Keratinocyte (primary cell): ENCODE measurements at regions not wholly inside any gene's neighbourhood (a gene's known extent, or its start where the extent isn't known, plus 50 kb on each side); places are given as distances from the start of the nearest gene placed in this dataset.

Experiments used
- DNase-seq: peaks from one replicate; pipeline ENCODE4 v3.0.0-alpha.2; 2011; ENCODE audit warnings: low read depth, missing footprints, low spot score
- FAIRE-seq: peaks from 2 replicates; lab custom pipeline; 2011; peaks lifted over from hg19 to GRCh38; lab: Jason Lieb, UNC
- H2AFZ ChIP-seq: 2 replicates; pipeline ENCODE4 v1.6.0; 2012; ENCODE audit warnings: low read length, control low read depth, inconsistent platforms; ENCODE audit not compliant: control insufficient read depth
- H3K27ac ChIP-seq: 2 replicates; pipeline ENCODE4 v1.5.1; 2011; ENCODE audit warnings: low read length; ENCODE audit not compliant: control insufficient read depth, insufficient read depth
- H3K27me3 ChIP-seq: 3 replicates; pipeline ENCODE4 v1.6.0; 2011; ENCODE audit warnings: low read length; ENCODE audit not compliant: control insufficient read depth, insufficient read depth; ENCODE audit errors: extremely low read depth
- H3K36me3 ChIP-seq, 2 experiments: 2 replicates in 1 of 2; 3 replicates in 1 of 2; pipeline ENCODE4 v1.5.1; 2011; ENCODE audit warnings: low read length in 2 of 2, mild to moderate bottlenecking in 1 of 2; ENCODE audit not compliant: control insufficient read depth in 2 of 2, insufficient read depth in 2 of 2; ENCODE audit errors: extremely low read depth in 1 of 2
- H3K4me1 ChIP-seq: 3 replicates; pipeline ENCODE4 v1.5.1; 2011; ENCODE audit warnings: low read length; ENCODE audit not compliant: control insufficient read depth, insufficient read depth; ENCODE audit errors: extremely low read depth
- H3K4me2 ChIP-seq: 3 replicates; pipeline ENCODE4 v1.6.0; 2011; ENCODE audit warnings: low read depth, low read length; ENCODE audit not compliant: control insufficient read depth, insufficient read depth; ENCODE audit errors: extremely low read depth
- H3K4me3 ChIP-seq, 3 experiments: fragments of 200-600 bp in 1 of 3; sonication (generic) in 1 of 3; 2 replicates in 2 of 3; 3 replicates in 1 of 3; pipeline ENCODE4 v1.5.1; 2011 to 2016; ENCODE audit warnings: low read length in 3 of 3, mild to moderate bottlenecking in 3 of 3, control low read depth in 2 of 3, inconsistent platforms in 1 of 3, low read depth in 1 of 3, mixed read lengths in 1 of 3, mixed run types in 1 of 3, moderate library complexity in 1 of 3; ENCODE audit not compliant: control insufficient read depth in 2 of 3, insufficient read depth in 2 of 3; ENCODE audit errors: extremely low read depth in 1 of 3
- H3K79me2 ChIP-seq: 2 replicates; pipeline ENCODE4 v1.6.0; 2012; ENCODE audit warnings: low read length; ENCODE audit not compliant: control insufficient read depth, insufficient read depth
- H3K9ac ChIP-seq: 3 replicates; pipeline ENCODE4 v1.6.0; 2011; ENCODE audit warnings: low read length; ENCODE audit not compliant: control insufficient read depth, insufficient read depth; ENCODE audit errors: extremely low read depth
- H3K9me1 ChIP-seq: 3 replicates; pipeline ENCODE4 v1.6.0; 2011; ENCODE audit warnings: low read length; ENCODE audit not compliant: control insufficient read depth, insufficient read depth; ENCODE audit errors: extremely low read depth
- H3K9me3 ChIP-seq: 2 replicates; pipeline ENCODE4 v1.5.1; 2012; ENCODE audit warnings: low read depth, low read length; ENCODE audit not compliant: control insufficient read depth
- H4K20me1 ChIP-seq: 3 replicates; pipeline ENCODE4 v1.6.0; 2011; ENCODE audit warnings: low read length; ENCODE audit not compliant: control insufficient read depth, insufficient read depth; ENCODE audit errors: extremely low read depth
- CTCF ChIP-seq, 3 experiments: IDR thresholded peaks in 1 of 3; conservative IDR thresholded peaks in 1 of 3; optimal IDR thresholded peaks in 1 of 3; 2 replicates in 2 of 3; 3 replicates in 1 of 3; pipeline versions ENCODE3 to v1.5.1; 2011; ENCODE audit warnings: low read length in 3 of 3, mild to moderate bottlenecking in 3 of 3, moderate library complexity in 2 of 3, control low read depth in 1 of 3, inconsistent platforms in 1 of 3; ENCODE audit not compliant: insufficient read depth in 2 of 3; ENCODE audit errors: extremely low read depth in 1 of 3
- EZH2 ChIP-seq: IDR thresholded peaks from one replicate; pipeline ENCODE4 v1.6.1; 2012; ENCODE audit warnings: inconsistent platforms, mild to moderate bottlenecking, low read length, moderate library complexity
- dilution Hi-C: fragments of 300-500 bp; cut with MboI; formaldehyde crosslinking; loops from one replicate; pipeline ENCODE4 v1.7.0; 2020; ENCODE audit warnings: low sequenced_read_pairs; ENCODE audit not compliant: extremely low pct_ligation_motif_present

- Histone ChIP-seq H3K79me2 (no peaks in the 10 kb centered on the region), H3K27ac (peak overlapping the region; percentile 55), H3K9me3 (peaks cover 6% of the 10 kb centered on the region), H3K27me3 (no peaks in the 10 kb centered on the region), H3K4me1 (peaks cover 30% of the 10 kb centered on the region), H3K4me2 (peak overlapping the region; percentile 46), H2AFZ (peak overlapping the region; percentile 17), H3K9ac (no peak overlapping the region), H3K36me3 (no peaks in the 10 kb centered on the region), H3K9me1 (no peaks in the 10 kb centered on the region), H4K20me1 (no peaks in the 10 kb centered on the region), H3K4me3 (no peak overlapping the region)
- TF ChIP-seq EZH2, result no peak
- no peak for TF ChIP-seq CTCF (optimal IDR thresholded peaks at IDR 0.05 in 1 of 3, IDR thresholded peaks at IDR 0.05 in 1 of 3, conservative IDR thresholded peaks at IDR 0.05 in 1 of 3; ENCODE audit: extremely low read depth in 1 of 3, insufficient read depth in 2 of 3, low read length in 3 of 3)
- FAIRE-seq, result no peak
- no peak for DNase-seq
- dilution Hi-C loops, result no loop called here
Measured at GRCh38 chr20:10761786-10762185, 88.0 kb upstream of the JAG1 start.

- Histone ChIP-seq H3K9me3 (peaks cover 6% of the 10 kb centered on the region), H3K27me3 (no peaks in the 10 kb centered on the region), H3K4me2 (no peak overlapping the region), H3K79me2 (no peaks in the 10 kb centered on the region), H2AFZ (peak overlapping the region; percentile 17), H3K4me1 (peaks cover 30% of the 10 kb centered on the region), H3K36me3 (no peaks in the 10 kb centered on the region), H3K9ac (no peak overlapping the region), H3K4me3 (no peak overlapping the region), H3K9me1 (no peaks in the 10 kb centered on the region), H3K27ac (peak overlapping the region; percentile 4), H4K20me1 (no peaks in the 10 kb centered on the region)
- TF ChIP-seq CTCF (optimal IDR thresholded peaks at IDR 0.05 in 1 of 3, IDR thresholded peaks at IDR 0.05 in 1 of 3, conservative IDR thresholded peaks at IDR 0.05 in 1 of 3; ENCODE audit: extremely low read depth in 1 of 3, insufficient read depth in 2 of 3, low read length in 3 of 3), result no peak
- dilution Hi-C loops, result no loop called here
- no peak for DNase-seq
- peak; percentile 73 for FAIRE-seq
Measured at GRCh38 chr20:10762216-10762615, 88.4 kb upstream of the JAG1 start.
